ENCODE measurements at regions not wholly inside any gene's neighbourhood (a gene's known extent, or its start where the extent isn't known, plus 50 kb on each side); places are given as distances from the start of the nearest gene placed in this dataset.
"Not testable (repeated sequence)": the region's sequence is repeated elsewhere in the genome, so short reads cannot be mapped to it uniquely, and the experiment has no call there.

- H3K27ac ChIP-seq (ENCODE audit: low read depth, low read length); H2AFZ ChIP-seq (ENCODE audit: low read depth, low read length); FAIRE-seq; H3K27ac Mint-ChIP-seq (ENCODE audit: unreplicated experiment); H3K9ac ChIP-seq (ENCODE audit: low read length); H3K79me2 ChIP-seq (ENCODE audit: insufficient read depth, low read length); H3K36me3 ChIP-seq (ENCODE audit: insufficient read depth, low read length); H3K4me3 Mint-ChIP-seq (ENCODE audit: unreplicated experiment); H3K4me2 ChIP-seq (ENCODE audit: low read length); DNase-seq (ENCODE audit: low read depth); H3K4me3 ChIP-seq (ENCODE audit: insufficient read depth, low read depth, low read length); H3K36me3 Mint-ChIP-seq (ENCODE audit: low read depth, unreplicated experiment); H3K27me3 Mint-ChIP-seq (ENCODE audit: low read depth, unreplicated experiment); H3K4me1 ChIP-seq (ENCODE audit: insufficient read depth, low read length); H3K4me1 Mint-ChIP-seq (ENCODE audit: low read depth, unreplicated experiment); H4K20me1 ChIP-seq (ENCODE audit: insufficient read depth, low read length); H3K27me3 ChIP-seq (ENCODE audit: insufficient read depth, low read length): not testable (repeated sequence)
- H3K9me3 Mint-ChIP-seq (ENCODE audit: unreplicated experiment), result peaks cover 25% of the 10 kb centered on the region
- peaks cover 16% of the 10 kb centered on the region for H3K9me3 ChIP-seq (ENCODE audit: insufficient read depth, low read depth, low read length)
Measured at GRCh38 chr14:105620178-105620864, 93.9 kb downstream of the TMEM121 start.

GRCh38 chr14:105620865-105621471, 94.6 kb downstream of the TMEM121 start:
- not testable (repeated sequence) for H3K36me3 Mint-ChIP-seq (ENCODE audit: low read depth, unreplicated experiment); H3K4me3 Mint-ChIP-seq (ENCODE audit: unreplicated experiment); H3K79me2 ChIP-seq (ENCODE audit: insufficient read depth, low read length); H4K20me1 ChIP-seq (ENCODE audit: insufficient read depth, low read length); H3K36me3 ChIP-seq (ENCODE audit: insufficient read depth, low read length); DNase-seq (ENCODE audit: low read depth); H3K4me3 ChIP-seq (ENCODE audit: insufficient read depth, low read depth, low read length); H3K27me3 ChIP-seq (ENCODE audit: insufficient read depth, low read length); H3K4me2 ChIP-seq (ENCODE audit: low read length); H3K27ac ChIP-seq (ENCODE audit: low read depth, low read length); FAIRE-seq; H3K4me1 ChIP-seq (ENCODE audit: insufficient read depth, low read length); H3K27me3 Mint-ChIP-seq (ENCODE audit: low read depth, unreplicated experiment); H3K4me1 Mint-ChIP-seq (ENCODE audit: low read depth, unreplicated experiment); H3K27ac Mint-ChIP-seq (ENCODE audit: unreplicated experiment); H3K9ac ChIP-seq (ENCODE audit: low read length); H2AFZ ChIP-seq (ENCODE audit: low read depth, low read length)
- peaks cover 21% of the 10 kb centered on the region for H3K9me3 Mint-ChIP-seq (ENCODE audit: unreplicated experiment)
- peaks cover 16% of the 10 kb centered on the region for H3K9me3 ChIP-seq (ENCODE audit: insufficient read depth, low read depth, low read length)

GRCh38 chr14:105621479-105622328, 95.3 kb downstream of the TMEM121 start:
- not testable (repeated sequence) for H3K27me3 ChIP-seq (ENCODE audit: insufficient read depth, low read length); H3K4me1 ChIP-seq (ENCODE audit: insufficient read depth, low read length); H3K4me3 Mint-ChIP-seq (ENCODE audit: unreplicated experiment); H3K27me3 Mint-ChIP-seq (ENCODE audit: low read depth, unreplicated experiment); FAIRE-seq; H3K4me2 ChIP-seq (ENCODE audit: low read length); H3K4me1 Mint-ChIP-seq (ENCODE audit: low read depth, unreplicated experiment); H3K4me3 ChIP-seq (ENCODE audit: insufficient read depth, low read depth, low read length); H4K20me1 ChIP-seq (ENCODE audit: insufficient read depth, low read length); H3K36me3 ChIP-seq (ENCODE audit: insufficient read depth, low read length); H3K9ac ChIP-seq (ENCODE audit: low read length); H3K27ac ChIP-seq (ENCODE audit: low read depth, low read length); H3K36me3 Mint-ChIP-seq (ENCODE audit: low read depth, unreplicated experiment); H3K27ac Mint-ChIP-seq (ENCODE audit: unreplicated experiment); H3K79me2 ChIP-seq (ENCODE audit: insufficient read depth, low read length); H2AFZ ChIP-seq (ENCODE audit: low read depth, low read length); DNase-seq (ENCODE audit: low read depth)
- peaks cover 21% of the 10 kb centered on the region for H3K9me3 Mint-ChIP-seq (ENCODE audit: unreplicated experiment)
- peaks cover 10% of the 10 kb centered on the region for H3K9me3 ChIP-seq (ENCODE audit: insufficient read depth, low read depth, low read length)
